ENCODE measurements at regions not wholly inside any gene's neighbourhood (a gene's known extent, or its start where the extent isn't known, plus 50 kb on each side); places are given as distances from the start of the nearest gene placed in this dataset.

DNA sequence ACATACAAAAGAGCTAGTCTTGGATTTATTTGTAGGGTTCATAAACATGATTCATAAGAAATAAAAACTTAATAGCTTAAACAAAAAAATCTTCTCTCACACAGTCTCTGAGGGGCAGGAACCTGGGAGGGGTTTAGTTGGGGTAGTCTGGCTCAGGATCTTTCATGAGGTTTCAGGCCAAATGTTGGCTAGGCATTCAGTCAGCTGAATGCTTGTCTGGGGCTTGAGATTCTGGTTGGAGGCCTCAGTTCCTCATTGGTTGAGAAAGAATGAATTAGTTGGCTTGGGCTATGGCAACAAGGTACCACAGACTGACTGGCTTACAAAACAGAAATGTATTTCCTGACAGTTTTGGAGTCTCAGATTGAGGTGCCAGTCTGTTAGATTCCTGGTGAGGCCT is 74.3 kb downstream of the ANKRD7 start:
- Histone ChIP-seq H3K4me1 (ENCODE audit: control insufficient read depth in 5 of 5, insufficient read depth in 5 of 5, low read length in 5 of 5) (no peaks in the 10 kb centered on the region), H3K9me3 (ENCODE audit: control insufficient read depth in 5 of 5, low read length in 5 of 5) (peaks cover 0 to 2% (median 0%) of the 10 kb centered on the region in 5 donors), H3K9ac (ENCODE audit: low read length in 5 of 5) (no peak overlapping the region), H3K27me3 (ENCODE audit: control insufficient read depth in 5 of 5, insufficient read depth in 4 of 5, low read length in 5 of 5) (no peaks in the 10 kb centered on the region), H3K36me3 (ENCODE audit: control insufficient read depth in 5 of 5, insufficient read depth in 5 of 5, low read length in 5 of 5) (no peaks in the 10 kb centered on the region), H3K27ac (ENCODE audit: low read depth, low read length) (no peak overlapping the region), H3K4me3 (ENCODE audit: low read depth in 1 of 5, low read length in 5 of 5) (no peak overlapping the region)

DNA sequence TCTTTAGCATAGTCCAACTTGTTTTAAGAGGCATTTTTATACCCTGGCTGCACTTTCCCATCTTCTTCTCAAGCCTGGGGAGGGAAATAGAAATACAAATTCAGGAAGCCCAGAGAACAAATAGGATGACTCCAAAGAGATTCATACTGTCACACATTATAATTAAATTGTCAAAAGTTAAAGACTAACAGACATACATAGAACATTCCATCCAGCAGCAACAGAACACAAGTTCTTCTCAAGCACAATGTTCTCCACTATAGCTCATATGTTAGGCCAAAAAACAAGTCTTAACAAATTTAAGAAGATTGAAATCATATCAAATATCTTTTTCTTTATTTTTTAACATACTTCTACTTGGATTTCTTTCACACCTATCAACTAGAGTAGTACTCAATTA is 75.7 kb downstream of the ANKRD7 start:
- no peaks in the 10 kb centered on the region for H3K27me3 ChIP-seq (ENCODE audit: control insufficient read depth in 5 of 5, insufficient read depth in 4 of 5, low read length in 5 of 5)
- H3K4me1 ChIP-seq (ENCODE audit: control insufficient read depth in 5 of 5, insufficient read depth in 5 of 5, low read length in 5 of 5), result no peaks in the 10 kb centered on the region
- no peak overlapping the region for H3K27ac ChIP-seq (ENCODE audit: low read depth, low read length)
- H3K9ac ChIP-seq (ENCODE audit: low read length in 5 of 5), result no peak overlapping the region
- no peak overlapping the region for H3K4me3 ChIP-seq (ENCODE audit: low read depth in 1 of 5, low read length in 5 of 5)
- no peaks in the 10 kb centered on the region for H3K36me3 ChIP-seq (ENCODE audit: control insufficient read depth in 5 of 5, insufficient read depth in 5 of 5, low read length in 5 of 5)
- peaks cover 0 to 2% (median 0%) of the 10 kb centered on the region in 5 donors for H3K9me3 ChIP-seq (ENCODE audit: control insufficient read depth in 5 of 5, low read length in 5 of 5)

DNA sequence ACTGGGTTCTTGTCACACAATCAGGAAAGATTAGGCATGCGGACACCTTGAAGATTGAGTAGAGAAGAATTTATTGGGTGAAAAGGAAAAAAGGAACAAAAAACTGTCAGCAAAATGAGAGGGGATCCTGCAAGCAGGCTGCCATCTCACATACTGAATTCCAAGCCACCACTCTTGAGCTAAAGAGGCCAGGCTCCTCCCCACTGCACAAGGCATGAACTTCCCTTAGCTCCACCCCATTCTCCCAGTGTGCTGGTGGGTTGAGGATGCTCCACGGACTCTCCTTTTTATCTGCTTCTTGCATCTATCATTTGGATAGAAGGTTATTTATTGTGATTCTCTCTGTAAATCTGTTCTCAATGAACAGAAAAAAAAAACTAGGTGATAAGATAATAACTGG is 79.6 kb downstream of the ANKRD7 start:
- Histone ChIP-seq H3K27ac (ENCODE audit: low read depth, low read length) (no peak overlapping the region), H3K9ac (ENCODE audit: low read length in 5 of 5) (no peak overlapping the region), H3K27me3 (ENCODE audit: control insufficient read depth in 5 of 5, insufficient read depth in 4 of 5, low read length in 5 of 5) (no peaks in the 10 kb centered on the region), H3K9me3 (ENCODE audit: control insufficient read depth in 5 of 5, low read length in 5 of 5) (peaks cover 0 to 3% (median 2%) of the 10 kb centered on the region in 5 donors), H3K36me3 (ENCODE audit: control insufficient read depth in 5 of 5, insufficient read depth in 5 of 5, low read length in 5 of 5) (no peaks in the 10 kb centered on the region), H3K4me3 (ENCODE audit: low read depth in 1 of 5, low read length in 5 of 5) (no peak overlapping the region), H3K4me1 (ENCODE audit: control insufficient read depth in 5 of 5, insufficient read depth in 5 of 5, low read length in 5 of 5) (no peaks in the 10 kb centered on the region)

DNA sequence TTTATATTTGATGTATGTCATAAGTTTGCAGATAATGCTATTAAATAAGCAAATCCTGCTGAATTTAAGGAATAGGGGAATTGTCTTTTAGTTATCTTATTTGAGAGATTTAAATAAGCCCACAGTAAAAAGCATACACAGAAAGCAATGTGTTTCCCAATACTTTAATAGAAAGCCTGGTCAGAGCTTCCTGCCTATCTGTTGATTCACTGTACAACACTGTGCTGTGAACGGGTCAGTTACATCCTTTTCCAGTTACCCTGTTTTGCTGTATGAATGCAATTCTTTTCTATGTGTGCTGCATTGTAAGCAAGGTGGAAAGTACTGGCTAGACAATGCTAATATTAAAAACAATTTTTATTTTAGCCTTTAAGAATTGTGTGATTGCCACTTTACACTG is 81.2 kb downstream of the ANKRD7 start:
- Histone ChIP-seq H3K36me3 (ENCODE audit: control insufficient read depth in 5 of 5, insufficient read depth in 5 of 5, low read length in 5 of 5) (no peaks in the 10 kb centered on the region), H3K9me3 (ENCODE audit: control insufficient read depth in 5 of 5, low read length in 5 of 5) (peaks cover 0 to 5% (median 3%) of the 10 kb centered on the region in 5 donors), H3K4me3 (ENCODE audit: low read depth in 1 of 5, low read length in 5 of 5) (no peak overlapping the region), H3K9ac (ENCODE audit: low read length in 5 of 5) (no peak overlapping the region), H3K27ac (ENCODE audit: low read depth, low read length) (no peak overlapping the region), H3K27me3 (ENCODE audit: control insufficient read depth in 5 of 5, insufficient read depth in 4 of 5, low read length in 5 of 5) (no peaks in the 10 kb centered on the region), H3K4me1 (ENCODE audit: control insufficient read depth in 5 of 5, insufficient read depth in 5 of 5, low read length in 5 of 5) (no peaks in the 10 kb centered on the region)

DNA sequence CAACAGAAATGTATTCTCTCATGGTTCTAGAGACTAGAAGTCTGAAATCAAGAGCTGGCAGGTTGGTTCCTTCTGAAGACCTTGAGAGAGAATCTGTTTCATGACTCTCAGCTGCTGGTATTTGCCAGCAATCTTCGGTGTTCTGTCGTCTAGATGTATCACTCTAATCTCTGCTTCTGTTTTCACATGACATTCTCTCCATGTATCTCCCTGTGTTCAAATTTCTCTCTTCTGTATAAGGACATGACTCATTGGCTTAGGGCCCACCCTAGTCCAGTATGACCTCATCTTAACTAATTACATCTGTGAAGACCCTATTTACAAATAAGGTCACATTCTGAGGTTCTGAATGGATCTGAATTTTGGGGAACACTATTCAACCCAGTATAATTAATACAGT is 82.3 kb downstream of the ANKRD7 start:
- Histone ChIP-seq H3K9ac (ENCODE audit: low read length in 5 of 5) (no peak overlapping the region), H3K27ac (ENCODE audit: low read depth, low read length) (no peak overlapping the region), H3K27me3 (ENCODE audit: control insufficient read depth in 5 of 5, insufficient read depth in 4 of 5, low read length in 5 of 5) (no peaks in the 10 kb centered on the region), H3K36me3 (ENCODE audit: control insufficient read depth in 5 of 5, insufficient read depth in 5 of 5, low read length in 5 of 5) (no peaks in the 10 kb centered on the region), H3K9me3 (ENCODE audit: control insufficient read depth in 5 of 5, low read length in 5 of 5) (peaks cover 0 to 5% (median 3%) of the 10 kb centered on the region in 5 donors), H3K4me1 (ENCODE audit: control insufficient read depth in 5 of 5, insufficient read depth in 5 of 5, low read length in 5 of 5) (no peaks in the 10 kb centered on the region), H3K4me3 (ENCODE audit: low read depth in 1 of 5, low read length in 5 of 5) (no peak overlapping the region)

DNA sequence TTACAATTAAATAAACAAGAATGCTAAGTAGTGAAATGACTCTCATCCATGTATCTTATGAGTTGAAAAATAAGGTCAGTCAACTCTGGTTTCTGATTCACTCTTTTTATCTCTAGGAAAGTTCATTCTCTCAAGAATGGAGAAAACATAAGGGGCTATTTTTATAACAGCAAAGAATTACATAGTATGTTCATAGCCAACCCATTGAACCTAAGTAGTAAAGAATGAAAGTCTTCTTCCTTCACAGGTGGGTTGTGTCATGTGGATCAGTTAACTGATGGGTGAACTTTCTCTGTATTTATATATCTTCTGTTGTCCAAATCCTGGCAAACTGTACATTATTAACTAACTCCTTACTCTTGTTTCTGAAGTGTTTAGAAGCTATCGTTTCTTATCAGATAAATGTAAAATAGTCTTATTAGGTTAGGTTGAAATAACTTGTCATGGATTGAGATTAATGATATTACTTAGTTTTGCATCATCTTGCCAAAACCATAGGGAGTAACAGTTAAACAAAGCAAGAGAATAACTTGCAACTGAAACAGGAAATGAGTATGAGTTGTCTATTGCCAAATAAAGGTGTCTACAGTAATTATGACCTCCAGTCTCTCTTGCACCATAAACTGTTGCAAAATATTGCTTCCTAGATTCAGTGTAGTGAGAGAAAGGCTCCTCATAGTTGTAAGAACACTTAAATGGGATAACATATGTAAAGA is 86.8 kb downstream of the ANKRD7 start:
- no peaks in the 10 kb centered on the region for H3K4me1 ChIP-seq (ENCODE audit: control insufficient read depth in 5 of 5, insufficient read depth in 5 of 5, low read length in 5 of 5)
- H3K36me3 ChIP-seq (ENCODE audit: control insufficient read depth in 5 of 5, insufficient read depth in 5 of 5, low read length in 5 of 5), result no peaks in the 10 kb centered on the region
- H3K9me3 ChIP-seq (ENCODE audit: control insufficient read depth in 5 of 5, low read length in 5 of 5), result peaks cover 0 to 9% (median 3%) of the 10 kb centered on the region in 5 donors

DNA sequence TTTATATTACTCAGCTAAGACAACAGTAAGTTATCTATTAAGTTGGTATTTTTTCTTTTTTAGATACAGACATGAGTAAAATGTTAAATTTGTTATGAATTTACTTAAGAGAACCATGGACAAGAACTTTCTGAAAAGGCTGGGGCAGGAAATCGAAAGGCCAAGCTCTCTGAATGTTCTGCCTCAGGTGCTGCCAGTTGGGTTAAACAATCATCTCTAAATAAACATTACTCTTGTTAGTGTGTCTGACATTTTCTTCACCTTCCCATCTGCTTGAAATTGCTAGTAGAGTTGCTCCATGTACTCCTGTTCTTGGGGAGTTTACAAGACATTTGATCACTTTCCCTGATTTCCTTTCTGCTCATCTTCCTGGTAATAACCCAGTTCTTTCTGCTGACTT is 87.5 kb downstream of the ANKRD7 start:
- no peaks in the 10 kb centered on the region for H3K36me3 ChIP-seq (ENCODE audit: control insufficient read depth in 5 of 5, insufficient read depth in 5 of 5, low read length in 5 of 5)
- H3K27ac ChIP-seq (ENCODE audit: low read depth, low read length), result no peak overlapping the region
- H3K9me3 ChIP-seq (ENCODE audit: control insufficient read depth in 5 of 5, low read length in 5 of 5), result peaks cover 0 to 9% (median 3%) of the 10 kb centered on the region in 5 donors
- no peak overlapping the region for H3K9ac ChIP-seq (ENCODE audit: low read length in 5 of 5)
- H3K4me1 ChIP-seq (ENCODE audit: control insufficient read depth in 5 of 5, insufficient read depth in 5 of 5, low read length in 5 of 5), result no peaks in the 10 kb centered on the region
- no peaks in the 10 kb centered on the region for H3K27me3 ChIP-seq (ENCODE audit: control insufficient read depth in 5 of 5, insufficient read depth in 4 of 5, low read length in 5 of 5)
- no peak overlapping the region for H3K4me3 ChIP-seq (ENCODE audit: low read depth in 1 of 5, low read length in 5 of 5)

More for the DNA sequence above, 86.8 kb downstream of the ANKRD7 start:
- no peak overlapping the region for H3K9ac ChIP-seq (ENCODE audit: low read length in 5 of 5)
- no peak overlapping the region for H3K27ac ChIP-seq (ENCODE audit: low read depth, low read length)
- H3K4me3 ChIP-seq (ENCODE audit: low read depth in 1 of 5, low read length in 5 of 5), result no peak overlapping the region
- H3K27me3 ChIP-seq (ENCODE audit: control insufficient read depth in 5 of 5, insufficient read depth in 4 of 5, low read length in 5 of 5), result no peaks in the 10 kb centered on the region

DNA sequence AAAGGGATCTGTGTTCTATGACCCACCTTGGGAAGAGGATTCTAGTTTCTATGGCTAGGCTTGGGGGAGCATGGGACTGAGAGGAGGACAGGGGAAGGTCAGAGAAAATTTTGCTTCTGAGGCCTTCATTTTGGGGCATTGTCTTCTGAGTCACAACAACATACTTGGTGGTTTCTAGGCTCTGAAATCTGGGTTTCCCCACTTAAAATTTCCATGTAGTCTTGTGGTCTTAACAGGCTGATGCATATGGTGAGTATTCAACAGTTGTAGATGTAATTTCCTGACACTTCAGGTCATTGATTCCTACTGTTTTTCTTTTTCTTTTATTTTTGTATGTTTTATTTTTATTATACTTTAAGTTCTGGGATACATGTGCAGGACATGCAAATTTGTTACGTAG is 88.5 kb downstream of the ANKRD7 start:
- Histone ChIP-seq H3K27me3 (ENCODE audit: control insufficient read depth in 5 of 5, insufficient read depth in 4 of 5, low read length in 5 of 5) (no peaks in the 10 kb centered on the region), H3K27ac (ENCODE audit: low read depth, low read length) (no peak overlapping the region), H3K9ac (ENCODE audit: low read length in 5 of 5) (no peak overlapping the region), H3K9me3 (ENCODE audit: control insufficient read depth in 5 of 5, low read length in 5 of 5) (peaks cover 0 to 9% (median 3%) of the 10 kb centered on the region in 5 donors), H3K36me3 (ENCODE audit: control insufficient read depth in 5 of 5, insufficient read depth in 5 of 5, low read length in 5 of 5) (no peaks in the 10 kb centered on the region), H3K4me3 (ENCODE audit: low read depth in 1 of 5, low read length in 5 of 5) (no peak overlapping the region), H3K4me1 (ENCODE audit: control insufficient read depth in 5 of 5, insufficient read depth in 5 of 5, low read length in 5 of 5) (no peaks in the 10 kb centered on the region)

DNA sequence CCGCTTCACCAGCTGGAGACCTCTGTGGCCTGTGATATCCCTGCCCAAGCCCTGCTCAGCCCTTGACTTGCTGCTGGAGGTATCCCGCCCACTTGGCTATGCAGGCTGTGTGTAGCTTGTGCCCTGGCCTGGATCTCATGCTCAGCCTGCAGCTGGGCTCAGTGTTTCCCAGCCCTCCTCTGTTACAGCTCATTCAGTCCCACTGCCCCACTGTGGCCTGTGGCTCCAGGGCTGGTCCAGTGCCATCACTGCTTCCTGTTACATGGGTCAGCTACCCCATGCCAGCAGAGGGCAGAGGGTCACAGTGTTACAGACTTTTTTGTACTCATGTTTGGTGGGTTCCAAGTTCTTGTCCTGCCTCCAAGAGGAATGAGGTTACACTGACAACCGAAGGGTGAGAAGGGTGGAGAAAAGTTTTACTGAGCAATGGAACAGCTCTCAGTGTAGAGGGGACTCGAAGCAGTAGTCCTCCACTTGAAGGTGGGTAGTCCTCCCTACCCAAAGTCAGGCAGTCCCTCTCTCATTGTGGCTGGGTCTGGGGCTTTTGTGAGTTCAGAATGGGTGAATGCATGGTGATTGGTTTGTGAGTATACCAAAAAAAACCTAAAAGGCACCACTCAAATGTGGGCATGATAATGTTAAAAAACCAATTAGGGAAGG is 100.4 kb downstream of the ANKRD7 start:
- Histone ChIP-seq H3K27me3 (ENCODE audit: control insufficient read depth in 5 of 5, insufficient read depth in 4 of 5, low read length in 5 of 5) (peaks cover 0 to 2% (median 0%) of the 10 kb centered on the region in 5 donors), H3K9ac (ENCODE audit: low read length in 5 of 5) (no peak overlapping the region), H3K4me3 (ENCODE audit: low read depth in 1 of 5, low read length in 5 of 5) (no peak overlapping the region), H3K9me3 (ENCODE audit: control insufficient read depth in 5 of 5, low read length in 5 of 5) (no peaks in the 10 kb centered on the region), H3K27ac (ENCODE audit: low read depth, low read length) (no peak overlapping the region), H3K4me1 (ENCODE audit: control insufficient read depth in 5 of 5, insufficient read depth in 5 of 5, low read length in 5 of 5) (no peaks in the 10 kb centered on the region), H3K36me3 (ENCODE audit: control insufficient read depth in 5 of 5, insufficient read depth in 5 of 5, low read length in 5 of 5) (no peaks in the 10 kb centered on the region)

DNA sequence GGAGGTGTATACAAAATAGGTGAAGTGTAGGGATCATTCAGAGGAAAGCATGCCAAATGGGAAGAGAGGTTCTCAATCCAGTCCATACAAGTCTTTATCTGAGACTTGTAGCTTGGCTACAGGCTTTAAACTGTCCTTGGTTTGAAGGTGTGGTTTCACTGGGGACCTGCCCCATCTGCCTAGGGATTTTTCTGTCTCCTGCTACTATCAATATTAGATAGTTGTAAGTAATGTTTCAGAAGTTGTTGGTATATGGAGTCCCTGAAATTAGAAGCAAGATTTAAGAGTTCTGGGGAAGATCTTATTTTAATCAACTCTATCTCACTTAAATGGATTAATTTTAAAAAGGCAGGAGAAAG is 100.9 kb downstream of the ANKRD7 start:
- Histone ChIP-seq H3K27ac (ENCODE audit: low read depth, low read length) (no peak overlapping the region), H3K27me3 (ENCODE audit: control insufficient read depth in 5 of 5, insufficient read depth in 4 of 5, low read length in 5 of 5) (peaks cover 0 to 2% (median 0%) of the 10 kb centered on the region in 5 donors), H3K9ac (ENCODE audit: low read length in 5 of 5) (no peak overlapping the region), H3K36me3 (ENCODE audit: control insufficient read depth in 5 of 5, insufficient read depth in 5 of 5, low read length in 5 of 5) (no peaks in the 10 kb centered on the region), H3K9me3 (ENCODE audit: control insufficient read depth in 5 of 5, low read length in 5 of 5) (no peaks in the 10 kb centered on the region), H3K4me3 (ENCODE audit: low read depth in 1 of 5, low read length in 5 of 5) (no peak overlapping the region), H3K4me1 (ENCODE audit: control insufficient read depth in 5 of 5, insufficient read depth in 5 of 5, low read length in 5 of 5) (no peaks in the 10 kb centered on the region)

Measured in subcutaneous abdominal adipose tissue (tissue), 5 donors.